WTC11 (cell line): ENCODE measurements at regions not wholly inside any gene's neighbourhood (a gene's known extent, or its start where the extent isn't known, plus 50 kb on each side); places are given as distances from the start of the nearest gene placed in this dataset.

ENCODE experiments used
- ATAC-seq: fragments of 200-7000 bp; cut with Tn5 transposase; 2 replicates; pipeline ENCODE4 v1.10.0; 2021; ENCODE audit warnings: mild to moderate bottlenecking, moderate library complexity
- CTCF ChIA-PET: fragments of 300-600 bp; sonication (Branson Sonifier 250); formaldehyde crosslinking; loops from one replicate; lab custom pipeline; 2021; ENCODE audit warnings: antibody characterized with exemption; lab: Charles Lee
- POLR2A ChIA-PET: fragments of 350-600 bp; sonication (Branson Sonifier 250); formaldehyde crosslinking; loops from one replicate; lab custom pipeline; 2021; ENCODE audit warnings: antibody characterized with exemption; lab: Charles Lee
- DNase-seq: peaks from one replicate; pipeline ENCODE4 v3.0.0; 2021; ENCODE audit warnings: low spot score
- H3K27ac Mint-ChIP-seq: 2 replicates; pipeline ENCODE4 v1.8.0; 2021; ENCODE audit warnings: mixed read lengths
- H3K27me3 Mint-ChIP-seq: 2 replicates; pipeline ENCODE4 v1.8.0; 2021; ENCODE audit warnings: low read depth, mild to moderate bottlenecking, moderate library complexity, mixed read lengths
- H3K36me3 Mint-ChIP-seq: 2 replicates; pipeline ENCODE4 v1.8.0; 2021; ENCODE audit warnings: mixed read lengths
- H3K4me1 Mint-ChIP-seq: 2 replicates; pipeline ENCODE4 v1.8.0; 2022; ENCODE audit warnings: mixed read lengths
- H3K4me3 Mint-ChIP-seq: 2 replicates; pipeline ENCODE4 v1.8.0; 2021; ENCODE audit warnings: mild to moderate bottlenecking, moderate library complexity, mixed read lengths
- H3K9me3 Mint-ChIP-seq: 2 replicates; pipeline ENCODE4 v1.8.0; 2021; ENCODE audit warnings: mixed read lengths
- ATF1 ChIP-seq: sonication (generic); formaldehyde crosslinking; IDR thresholded peaks from 2 replicates; pipeline ENCODE4 v1.8.1; 2023; ENCODE audit warnings: mild to moderate bottlenecking, moderate library complexity, missing genetic modification reagents
- CBFB ChIP-seq: sonication (generic); formaldehyde crosslinking; IDR thresholded peaks from 2 replicates; pipeline ENCODE4 v1.8.1; 2022; ENCODE audit warnings: mild to moderate bottlenecking, low read depth, missing genetic modification reagents
- ELF4 ChIP-seq: sonication (generic); formaldehyde crosslinking; IDR thresholded peaks from 2 replicates; pipeline ENCODE4 v1.8.1; 2022; ENCODE audit warnings: low read depth, mild to moderate bottlenecking, moderate library complexity, missing genetic modification reagents
- ETV6 ChIP-seq: sonication (generic); formaldehyde crosslinking; IDR thresholded peaks from 2 replicates; pipeline ENCODE4 v1.8.1; 2022; ENCODE audit warnings: mild to moderate bottlenecking, missing genetic modification reagents
- GRHL2 ChIP-seq: fragments of 250-450 bp; sonication (Bioruptor Pico); IDR thresholded peaks from 2 replicates; pipeline ENCODE4 v1.8.0; 2022; ENCODE audit warnings: mild to moderate bottlenecking, moderate library complexity; ENCODE audit not compliant: insufficient replicate concordance, severe bottlenecking
- GTF2I ChIP-seq: fragments of 250-450 bp; sonication (Bioruptor Pico); conservative IDR thresholded peaks from 2 replicates; pipeline ENCODE4 v1.4.0; 2021; ENCODE audit warnings: mild to moderate bottlenecking
- NFE2L1 ChIP-seq: sonication (generic); formaldehyde crosslinking; IDR thresholded peaks from 2 replicates; pipeline ENCODE4 v1.8.1; 2023; ENCODE audit warnings: missing genetic modification reagents
- RELA ChIP-seq: sonication (generic); formaldehyde crosslinking; IDR thresholded peaks from 2 replicates; pipeline ENCODE4 v1.8.1; 2022; ENCODE audit warnings: missing genetic modification reagents, mild to moderate bottlenecking, borderline replicate concordance
- SMAD3 ChIP-seq: sonication (generic); formaldehyde crosslinking; IDR thresholded peaks from 2 replicates; pipeline ENCODE4 v1.8.0; 2022; ENCODE audit warnings: missing genetic modification reagents, mild to moderate bottlenecking, borderline replicate concordance
- ZNF138 ChIP-seq: sonication (generic); formaldehyde crosslinking; conservative IDR thresholded peaks from 2 replicates; pipeline ENCODE4 v1.8.1; 2022; ENCODE audit warnings: mild to moderate bottlenecking, moderate library complexity, missing genetic modification reagents
- ZNF219 ChIP-seq: sonication (generic); formaldehyde crosslinking; IDR thresholded peaks from 2 replicates; pipeline ENCODE4 v1.8.0; 2023; ENCODE audit warnings: missing genetic modification reagents, mild to moderate bottlenecking, borderline replicate concordance
- ZNF416 ChIP-seq: fragments of 250-450 bp; sonication (Bioruptor Pico); IDR thresholded peaks from 2 replicates; pipeline ENCODE4 v1.9.0; 2021; ENCODE audit warnings: mild to moderate bottlenecking, inconsistent platforms
- TF ChIP-seq, protein P1 (sequence below): fragments of 200-600 bp; IDR thresholded peaks from 2 replicates; pipeline ENCODE4 v1.8.0; 2022; ENCODE audit warnings: antibody characterized with exemption
- TF ChIP-seq, protein P2 (sequence below): sonication (generic); formaldehyde crosslinking; IDR thresholded peaks from 2 replicates; pipeline ENCODE4 v1.8.0; 2023; ENCODE audit warnings: mild to moderate bottlenecking, missing genetic modification reagents
- TF ChIP-seq, protein P3 (sequence below): sonication (generic); formaldehyde crosslinking; IDR thresholded peaks from 2 replicates; pipeline ENCODE4 v1.8.1; 2023; ENCODE audit warnings: mild to moderate bottlenecking, missing genetic modification reagents, moderate library complexity
- TF ChIP-seq, protein P4 (sequence below): sonication (generic); formaldehyde crosslinking; IDR thresholded peaks from 2 replicates; pipeline ENCODE4 v1.8.1; 2023; ENCODE audit warnings: mild to moderate bottlenecking, missing genetic modification reagents
- TF ChIP-seq, protein P5 (sequence below): sonication (generic); formaldehyde crosslinking; IDR thresholded peaks from 2 replicates; pipeline ENCODE4 v1.8.0; 2023; ENCODE audit warnings: missing genetic modification reagents, mild to moderate bottlenecking, borderline replicate concordance

DNA sequence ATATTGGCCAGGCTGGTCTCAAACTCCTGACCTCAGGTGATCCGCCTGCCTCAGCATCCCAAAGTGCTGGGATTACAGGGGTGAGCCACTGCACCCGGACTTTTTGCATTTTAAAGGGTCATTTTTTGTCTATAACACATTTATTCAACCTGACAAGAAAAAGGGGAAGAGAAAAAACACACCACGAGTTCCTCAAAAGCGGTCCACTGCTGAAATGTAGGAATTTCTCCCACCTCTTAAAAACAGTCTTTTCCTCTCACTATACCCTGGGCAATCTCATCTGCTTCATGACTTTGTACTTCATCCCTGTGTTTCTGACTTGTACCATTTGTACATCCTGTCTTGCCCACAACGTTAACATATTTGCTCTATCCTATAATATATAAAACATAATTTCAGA lies 413.3 kb upstream of the PTBP2 start (continued):
- TF ChIP-seq, protein P1, sequence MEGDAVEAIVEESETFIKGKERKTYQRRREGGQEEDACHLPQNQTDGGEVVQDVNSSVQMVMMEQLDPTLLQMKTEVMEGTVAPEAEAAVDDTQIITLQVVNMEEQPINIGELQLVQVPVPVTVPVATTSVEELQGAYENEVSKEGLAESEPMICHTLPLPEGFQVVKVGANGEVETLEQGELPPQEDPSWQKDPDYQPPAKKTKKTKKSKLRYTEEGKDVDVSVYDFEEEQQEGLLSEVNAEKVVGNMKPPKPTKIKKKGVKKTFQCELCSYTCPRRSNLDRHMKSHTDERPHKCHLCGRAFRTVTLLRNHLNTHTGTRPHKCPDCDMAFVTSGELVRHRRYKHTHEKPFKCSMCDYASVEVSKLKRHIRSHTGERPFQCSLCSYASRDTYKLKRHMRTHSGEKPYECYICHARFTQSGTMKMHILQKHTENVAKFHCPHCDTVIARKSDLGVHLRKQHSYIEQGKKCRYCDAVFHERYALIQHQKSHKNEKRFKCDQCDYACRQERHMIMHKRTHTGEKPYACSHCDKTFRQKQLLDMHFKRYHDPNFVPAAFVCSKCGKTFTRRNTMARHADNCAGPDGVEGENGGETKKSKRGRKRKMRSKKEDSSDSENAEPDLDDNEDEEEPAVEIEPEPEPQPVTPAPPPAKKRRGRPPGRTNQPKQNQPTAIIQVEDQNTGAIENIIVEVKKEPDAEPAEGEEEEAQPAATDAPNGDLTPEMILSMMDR, result no peak
- no peak for TF ChIP-seq NFE2L1 (CRISPR knock-in tag)
- TF ChIP-seq, protein P2, sequence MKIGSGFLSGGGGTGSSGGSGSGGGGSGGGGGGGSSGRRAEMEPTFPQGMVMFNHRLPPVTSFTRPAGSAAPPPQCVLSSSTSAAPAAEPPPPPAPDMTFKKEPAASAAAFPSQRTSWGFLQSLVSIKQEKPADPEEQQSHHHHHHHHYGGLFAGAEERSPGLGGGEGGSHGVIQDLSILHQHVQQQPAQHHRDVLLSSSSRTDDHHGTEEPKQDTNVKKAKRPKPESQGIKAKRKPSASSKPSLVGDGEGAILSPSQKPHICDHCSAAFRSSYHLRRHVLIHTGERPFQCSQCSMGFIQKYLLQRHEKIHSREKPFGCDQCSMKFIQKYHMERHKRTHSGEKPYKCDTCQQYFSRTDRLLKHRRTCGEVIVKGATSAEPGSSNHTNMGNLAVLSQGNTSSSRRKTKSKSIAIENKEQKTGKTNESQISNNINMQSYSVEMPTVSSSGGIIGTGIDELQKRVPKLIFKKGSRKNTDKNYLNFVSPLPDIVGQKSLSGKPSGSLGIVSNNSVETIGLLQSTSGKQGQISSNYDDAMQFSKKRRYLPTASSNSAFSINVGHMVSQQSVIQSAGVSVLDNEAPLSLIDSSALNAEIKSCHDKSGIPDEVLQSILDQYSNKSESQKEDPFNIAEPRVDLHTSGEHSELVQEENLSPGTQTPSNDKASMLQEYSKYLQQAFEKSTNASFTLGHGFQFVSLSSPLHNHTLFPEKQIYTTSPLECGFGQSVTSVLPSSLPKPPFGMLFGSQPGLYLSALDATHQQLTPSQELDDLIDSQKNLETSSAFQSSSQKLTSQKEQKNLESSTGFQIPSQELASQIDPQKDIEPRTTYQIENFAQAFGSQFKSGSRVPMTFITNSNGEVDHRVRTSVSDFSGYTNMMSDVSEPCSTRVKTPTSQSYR, result no peak
- TF ChIP-seq RELA (CRISPR knock-in tag), result no peak
- TF ChIP-seq, protein P3, sequence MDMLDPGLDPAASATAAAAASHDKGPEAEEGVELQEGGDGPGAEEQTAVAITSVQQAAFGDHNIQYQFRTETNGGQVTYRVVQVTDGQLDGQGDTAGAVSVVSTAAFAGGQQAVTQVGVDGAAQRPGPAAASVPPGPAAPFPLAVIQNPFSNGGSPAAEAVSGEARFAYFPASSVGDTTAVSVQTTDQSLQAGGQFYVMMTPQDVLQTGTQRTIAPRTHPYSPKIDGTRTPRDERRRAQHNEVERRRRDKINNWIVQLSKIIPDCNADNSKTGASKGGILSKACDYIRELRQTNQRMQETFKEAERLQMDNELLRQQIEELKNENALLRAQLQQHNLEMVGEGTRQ, result no peak
- TF ChIP-seq ETV6 (CRISPR knock-in tag), result no peak

DNA sequence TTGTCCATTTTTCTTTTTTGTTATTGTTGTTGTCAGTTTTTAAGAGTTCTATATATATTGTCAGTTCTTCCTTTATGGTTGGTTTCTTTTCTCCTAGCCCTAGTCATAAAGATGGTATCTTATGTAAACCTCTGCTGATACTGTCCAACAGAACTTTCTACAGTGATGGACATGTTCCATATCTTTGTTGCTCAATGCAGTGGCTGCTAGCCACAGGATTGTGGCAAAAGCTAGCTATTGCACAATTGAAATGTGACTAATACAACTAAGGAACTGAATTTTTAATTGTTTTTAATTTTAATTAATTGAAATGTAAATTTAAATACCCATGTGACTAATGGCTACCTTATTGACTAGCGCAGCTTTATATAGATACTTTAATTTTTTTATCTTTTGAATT lies 411.8 kb upstream of the PTBP2 start:
- ATAC-seq, result no peak
- Mint-ChIP-seq H3K27me3 (no peaks in the 10 kb centered on the region), H3K9me3 (no peaks in the 10 kb centered on the region), H3K4me1 (no peaks in the 10 kb centered on the region), H3K36me3 (no peaks in the 10 kb centered on the region), H3K27ac (no peak overlapping the region), H3K4me3 (no peak overlapping the region)
- no peak for DNase-seq
- CTCF ChIA-PET, result no interaction called here
- POLR2A ChIA-PET, result no interaction called here
- no peak for TF ChIP-seq GRHL2
- TF ChIP-seq ATF1, result no peak
- no peak for TF ChIP-seq ETV6 (CRISPR knock-in tag)
- TF ChIP-seq ZNF138 (CRISPR knock-in tag), result no peak
- TF ChIP-seq, protein P4, sequence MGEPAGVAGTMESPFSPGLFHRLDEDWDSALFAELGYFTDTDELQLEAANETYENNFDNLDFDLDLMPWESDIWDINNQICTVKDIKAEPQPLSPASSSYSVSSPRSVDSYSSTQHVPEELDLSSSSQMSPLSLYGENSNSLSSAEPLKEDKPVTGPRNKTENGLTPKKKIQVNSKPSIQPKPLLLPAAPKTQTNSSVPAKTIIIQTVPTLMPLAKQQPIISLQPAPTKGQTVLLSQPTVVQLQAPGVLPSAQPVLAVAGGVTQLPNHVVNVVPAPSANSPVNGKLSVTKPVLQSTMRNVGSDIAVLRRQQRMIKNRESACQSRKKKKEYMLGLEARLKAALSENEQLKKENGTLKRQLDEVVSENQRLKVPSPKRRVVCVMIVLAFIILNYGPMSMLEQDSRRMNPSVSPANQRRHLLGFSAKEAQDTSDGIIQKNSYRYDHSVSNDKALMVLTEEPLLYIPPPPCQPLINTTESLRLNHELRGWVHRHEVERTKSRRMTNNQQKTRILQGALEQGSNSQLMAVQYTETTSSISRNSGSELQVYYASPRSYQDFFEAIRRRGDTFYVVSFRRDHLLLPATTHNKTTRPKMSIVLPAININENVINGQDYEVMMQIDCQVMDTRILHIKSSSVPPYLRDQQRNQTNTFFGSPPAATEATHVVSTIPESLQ, result no peak
- TF ChIP-seq RELA (CRISPR knock-in tag), result no peak
- no peak for TF ChIP-seq ELF4 (CRISPR knock-in tag)
- TF ChIP-seq, protein P5, sequence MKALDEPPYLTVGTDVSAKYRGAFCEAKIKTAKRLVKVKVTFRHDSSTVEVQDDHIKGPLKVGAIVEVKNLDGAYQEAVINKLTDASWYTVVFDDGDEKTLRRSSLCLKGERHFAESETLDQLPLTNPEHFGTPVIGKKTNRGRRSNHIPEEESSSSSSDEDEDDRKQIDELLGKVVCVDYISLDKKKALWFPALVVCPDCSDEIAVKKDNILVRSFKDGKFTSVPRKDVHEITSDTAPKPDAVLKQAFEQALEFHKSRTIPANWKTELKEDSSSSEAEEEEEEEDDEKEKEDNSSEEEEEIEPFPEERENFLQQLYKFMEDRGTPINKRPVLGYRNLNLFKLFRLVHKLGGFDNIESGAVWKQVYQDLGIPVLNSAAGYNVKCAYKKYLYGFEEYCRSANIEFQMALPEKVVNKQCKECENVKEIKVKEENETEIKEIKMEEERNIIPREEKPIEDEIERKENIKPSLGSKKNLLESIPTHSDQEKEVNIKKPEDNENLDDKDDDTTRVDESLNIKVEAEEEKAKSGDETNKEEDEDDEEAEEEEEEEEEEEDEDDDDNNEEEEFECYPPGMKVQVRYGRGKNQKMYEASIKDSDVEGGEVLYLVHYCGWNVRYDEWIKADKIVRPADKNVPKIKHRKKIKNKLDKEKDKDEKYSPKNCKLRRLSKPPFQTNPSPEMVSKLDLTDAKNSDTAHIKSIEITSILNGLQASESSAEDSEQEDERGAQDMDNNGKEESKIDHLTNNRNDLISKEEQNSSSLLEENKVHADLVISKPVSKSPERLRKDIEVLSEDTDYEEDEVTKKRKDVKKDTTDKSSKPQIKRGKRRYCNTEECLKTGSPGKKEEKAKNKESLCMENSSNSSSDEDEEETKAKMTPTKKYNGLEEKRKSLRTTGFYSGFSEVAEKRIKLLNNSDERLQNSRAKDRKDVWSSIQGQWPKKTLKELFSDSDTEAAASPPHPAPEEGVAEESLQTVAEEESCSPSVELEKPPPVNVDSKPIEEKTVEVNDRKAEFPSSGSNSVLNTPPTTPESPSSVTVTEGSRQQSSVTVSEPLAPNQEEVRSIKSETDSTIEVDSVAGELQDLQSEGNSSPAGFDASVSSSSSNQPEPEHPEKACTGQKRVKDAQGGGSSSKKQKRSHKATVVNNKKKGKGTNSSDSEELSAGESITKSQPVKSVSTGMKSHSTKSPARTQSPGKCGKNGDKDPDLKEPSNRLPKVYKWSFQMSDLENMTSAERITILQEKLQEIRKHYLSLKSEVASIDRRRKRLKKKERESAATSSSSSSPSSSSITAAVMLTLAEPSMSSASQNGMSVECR (CRISPR knock-in tag), result no peak
- no peak for TF ChIP-seq ZNF219 (CRISPR knock-in tag)
- TF ChIP-seq GTF2I (CRISPR knock-in tag), result no peak
- no peak for TF ChIP-seq CBFB (CRISPR knock-in tag)
- no peak for TF ChIP-seq SMAD3 (CRISPR knock-in tag)
- TF ChIP-seq ZNF416 (CRISPR knock-in tag), result no peak
